HG02970 (cell line): ENCODE measurements at regions not wholly inside any gene's neighbourhood (a gene's known extent, or its start where the extent isn't known, plus 50 kb on each side); places are given as distances from the start of the nearest gene placed in this dataset.

ENCODE experiments used
- ATAC-seq: cut with Tn5 transposase; IDR thresholded peaks from one replicate; pipeline ENCODE4 v1.9.1; 2021; ENCODE audit warnings: mild to moderate bottlenecking, moderate library complexity, moderate number of reproducible peaks; ENCODE audit not compliant: unreplicated experiment, low FRiP score

GRCh38 chr7:54632696-54633095, 90.5 kb downstream of the VSTM2A start:
- no peak for ATAC-seq

- ATAC-seq, result no peak
These were observed 87.6 kb downstream of the VSTM2A start for GRCh38 chr7:54629771-54630170.

- no peak for ATAC-seq
These were observed 80.6 kb downstream of the VSTM2A start for GRCh38 chr7:54622696-54623309.
